CD8-positive, alpha-beta memory T cell (primary cell): ENCODE measurements at regions not wholly inside any gene's neighbourhood (a gene's known extent, or its start where the extent isn't known, plus 50 kb on each side); places are given as distances from the start of the nearest gene placed in this dataset.

Experiments used
- CTCF ChIA-PET: fragments of 350-600 bp; sonication (Branson Sonifier 250); formaldehyde crosslinking; loops from one replicate; lab custom pipeline; 2021; ENCODE audit warnings: antibody characterized with exemption; lab: Charles Lee
- POLR2A ChIA-PET: fragments of 350-600 bp; sonication (Branson Sonifier 250); formaldehyde crosslinking; loops from one replicate; lab custom pipeline; 2021; ENCODE audit warnings: antibody characterized with exemption; lab: Charles Lee
- DNase-seq, 5 donors: peaks; one replicate each; pipeline versions ENCODE4 v3.0.0 to v3.0.0-alpha.2; 2020 to 2022; ENCODE audit warnings: mixed read lengths in 1 of 5
- H3K27ac ChIP-seq: one replicate; pipeline ENCODE4 v1.7.0; 2013; ENCODE audit warnings: low read depth, mild to moderate bottlenecking, low read length, moderate library complexity
- H3K27me3 ChIP-seq: 2 replicates; pipeline ENCODE4 v1.7.0; 2013; ENCODE audit warnings: low read length, mild to moderate bottlenecking; ENCODE audit not compliant: insufficient read depth, poor library complexity, severe bottlenecking
- H3K36me3 ChIP-seq: 2 replicates; pipeline ENCODE4 v1.7.0; 2013; ENCODE audit warnings: mild to moderate bottlenecking, low read length, moderate library complexity; ENCODE audit not compliant: insufficient read depth
- H3K4me1 ChIP-seq: 2 replicates; pipeline ENCODE4 v1.7.0; 2013; ENCODE audit warnings: mild to moderate bottlenecking, low read length, moderate library complexity; ENCODE audit not compliant: insufficient read depth
- H3K4me3 ChIP-seq: 2 replicates; pipeline ENCODE4 v1.7.0; 2013; ENCODE audit warnings: mild to moderate bottlenecking, low read length
- H3K9me3 ChIP-seq: 2 replicates; pipeline ENCODE4 v1.7.0; 2013; ENCODE audit warnings: mild to moderate bottlenecking, low read length
- H3K27ac Mint-ChIP-seq, 8 donors: one replicate each; pipeline ENCODE4 v1.8.0; 2020 to 2021; ENCODE audit warnings: mixed read lengths in 8 of 8, mild to moderate bottlenecking in 6 of 8, inconsistent platforms in 3 of 8, moderate library complexity in 3 of 8
- H3K27me3 Mint-ChIP-seq, 2 donors: one replicate each; pipeline ENCODE4 v1.8.0; 2020 to 2021; ENCODE audit warnings: mixed read lengths in 2 of 2, mild to moderate bottlenecking in 1 of 2, moderate library complexity in 1 of 2
- H3K36me3 Mint-ChIP-seq, 3 donors: one replicate each; pipeline ENCODE4 v1.8.0; 2020 to 2021; ENCODE audit warnings: mixed read lengths in 3 of 3, inconsistent platforms in 1 of 3, mild to moderate bottlenecking in 1 of 3
- H3K4me1 Mint-ChIP-seq, 3 donors: one replicate each; pipeline ENCODE4 v1.8.0; 2020 to 2021; ENCODE audit warnings: mixed read lengths in 3 of 3, inconsistent platforms in 1 of 3, mild to moderate bottlenecking in 1 of 3
- H3K4me3 Mint-ChIP-seq, 7 donors: one replicate each; pipeline ENCODE4 v1.8.0; 2020 to 2021; ENCODE audit warnings: mixed read lengths in 7 of 7, mild to moderate bottlenecking in 6 of 7, moderate library complexity in 4 of 7, inconsistent platforms in 2 of 7
- H3K9me3 Mint-ChIP-seq, 5 donors: one replicate each; pipeline ENCODE4 v1.8.0; 2020 to 2022; ENCODE audit warnings: mixed read lengths in 5 of 5, mild to moderate bottlenecking in 3 of 5, moderate library complexity in 2 of 5, inconsistent platforms in 1 of 5

DNA sequence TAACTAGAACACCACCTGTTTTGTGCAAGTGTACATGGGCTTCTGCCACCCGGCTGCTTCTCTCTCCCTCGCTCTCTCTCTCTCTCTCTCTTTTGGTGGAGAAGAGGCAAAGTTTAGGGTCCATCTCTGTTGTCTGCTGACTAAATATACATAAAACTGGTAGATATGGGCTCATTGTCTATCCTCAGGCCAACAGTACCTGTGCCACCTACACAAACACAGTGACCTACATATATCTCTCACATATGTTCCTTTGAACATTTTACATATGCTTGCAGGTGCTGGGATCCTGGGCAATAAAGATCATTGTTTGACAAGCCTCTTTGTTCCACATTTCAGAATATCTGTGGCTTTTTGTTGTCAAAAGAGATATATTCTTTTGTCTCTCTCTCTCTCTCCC, 256.3 kb upstream of the KCNH8 start:
- H3K27ac ChIP-seq = no peak overlapping the region
- no peaks in the 10 kb centered on the region for H3K27me3 ChIP-seq
- CTCF ChIA-PET = no interaction called here
- Mint-ChIP-seq H3K36me3 (no peaks in the 10 kb centered on the region), H3K27me3 (peaks cover 12 to 35% of the 10 kb centered on the region in 2 donors), H3K4me1 (peaks cover 8 to 12% (median 11%) of the 10 kb centered on the region in 3 donors), H3K4me3 (peak overlapping the region in 3 of 7 donors; percentile 10 to 44 (median 16)), H3K9me3 (no peaks in the 10 kb centered on the region), H3K27ac (peak overlapping the region in 1 of 8 donors; percentile 0)
- no peaks in the 10 kb centered on the region for H3K4me1 ChIP-seq
- H3K4me3 ChIP-seq = no peak overlapping the region
- POLR2A ChIA-PET = no interaction called here
- H3K36me3 ChIP-seq = no peaks in the 10 kb centered on the region
- DNase-seq = no peak
- H3K9me3 ChIP-seq = no peaks in the 10 kb centered on the region

DNA sequence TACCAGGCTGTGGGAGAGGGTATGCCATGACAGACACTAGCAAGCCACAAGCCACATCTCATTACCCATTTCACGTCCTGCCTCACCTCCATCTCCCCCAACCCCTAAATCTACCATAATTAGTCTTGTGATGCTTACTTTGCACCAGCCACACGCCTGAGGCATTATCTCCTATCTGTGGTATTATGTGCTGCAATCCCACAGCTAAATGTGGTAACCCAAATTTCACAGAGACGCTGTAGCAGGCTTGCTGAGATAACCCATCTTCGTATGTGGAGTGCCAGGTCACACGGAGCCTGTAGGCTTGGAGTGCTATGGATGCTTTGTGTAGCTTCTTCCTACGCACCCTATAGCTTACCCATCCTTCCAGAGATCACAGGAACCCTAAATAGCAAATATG, 256.7 kb upstream of the KCNH8 start:
- no peaks in the 10 kb centered on the region for H3K4me1 ChIP-seq

DNA sequence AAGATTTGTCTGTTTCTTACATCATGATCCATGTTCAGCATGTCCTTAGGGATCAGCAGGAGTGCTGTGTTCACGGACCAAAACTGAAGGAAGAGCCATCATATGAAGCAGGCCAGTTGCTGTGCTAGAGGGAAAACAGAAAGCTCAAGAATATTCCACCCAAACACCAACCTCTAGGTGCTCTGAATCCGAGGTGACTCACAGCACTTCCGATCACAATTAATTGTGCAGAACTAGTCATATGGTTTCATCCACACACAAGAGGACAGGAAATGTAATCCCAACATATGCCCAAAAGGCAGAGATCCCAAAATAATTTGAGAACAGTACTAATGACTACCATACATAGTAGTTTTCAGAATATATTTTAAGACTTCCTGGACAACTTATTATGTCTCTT, 257.9 kb upstream of the KCNH8 start:
- H3K27ac Mint-ChIP-seq = no peak overlapping the region
- Histone ChIP-seq H3K4me3 (no peak overlapping the region), H3K36me3 (no peaks in the 10 kb centered on the region), H3K9me3 (no peaks in the 10 kb centered on the region), H3K4me1 (no peaks in the 10 kb centered on the region), H3K27ac (no peak overlapping the region), H3K27me3 (no peaks in the 10 kb centered on the region)
- POLR2A ChIA-PET = no interaction called here
- H3K4me1 Mint-ChIP-seq = peaks cover 8 to 12% (median 11%) of the 10 kb centered on the region in 3 donors
- peaks cover 12 to 27% of the 10 kb centered on the region in 2 donors for H3K27me3 Mint-ChIP-seq
- H3K4me3 Mint-ChIP-seq = peak overlapping the region in 1 of 7 donors; percentile 7
- H3K9me3 Mint-ChIP-seq = peaks cover 0 to 2% (median 0%) of the 10 kb centered on the region in 5 donors
- H3K36me3 Mint-ChIP-seq = peaks cover 0 to 4% (median 0%) of the 10 kb centered on the region in 3 donors
- DNase-seq = no peak
- CTCF ChIA-PET = no interaction called here

More for the DNA sequence above, 256.7 kb upstream of the KCNH8 start:
- peak overlapping the region in 5 of 7 donors; percentile 10 to 44 (median 27) for H3K4me3 Mint-ChIP-seq
- H3K36me3 Mint-ChIP-seq = peaks cover 0 to 3% (median 0%) of the 10 kb centered on the region in 3 donors
- H3K9me3 Mint-ChIP-seq = no peaks in the 10 kb centered on the region
- H3K36me3 ChIP-seq = no peaks in the 10 kb centered on the region
- H3K9me3 ChIP-seq = no peaks in the 10 kb centered on the region
- H3K27me3 ChIP-seq = no peaks in the 10 kb centered on the region
- peaks cover 12 to 35% of the 10 kb centered on the region in 2 donors for H3K27me3 Mint-ChIP-seq
- CTCF ChIA-PET = no interaction called here
- H3K4me3 ChIP-seq = no peak overlapping the region
- peak in 3 of 5 donors; percentile 2 to 56 (median 17) for DNase-seq
- peaks cover 8 to 12% (median 11%) of the 10 kb centered on the region in 3 donors for H3K4me1 Mint-ChIP-seq
- peak overlapping the region in 2 of 8 donors; percentile 0 to 51 for H3K27ac Mint-ChIP-seq
- no peak overlapping the region for H3K27ac ChIP-seq
- POLR2A ChIA-PET = no interaction called here

DNA sequence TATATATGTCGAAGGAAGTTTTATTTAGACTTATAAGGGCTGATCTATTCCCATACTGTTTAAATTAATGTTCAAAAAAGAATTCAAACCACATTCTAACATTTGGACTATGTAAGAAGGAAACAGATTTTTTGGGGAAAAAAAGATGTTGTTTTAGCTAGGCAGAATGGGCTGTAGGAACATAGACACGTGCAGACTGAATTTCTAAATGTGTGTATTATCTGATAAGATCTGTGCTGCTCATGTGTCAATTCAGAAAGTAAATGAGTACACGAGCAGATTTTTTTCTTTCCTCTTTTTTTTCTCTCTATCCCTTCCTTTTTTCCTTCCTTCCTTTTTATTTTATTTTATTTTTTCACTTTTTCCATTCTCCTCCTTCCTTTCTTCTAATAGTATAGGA, 259.5 kb upstream of the KCNH8 start:
- H3K9me3 ChIP-seq = no peaks in the 10 kb centered on the region
- H3K4me1 ChIP-seq = no peaks in the 10 kb centered on the region
- ChIA-PET CTCF (interaction anchor here (1.5 kb wide), 1 partner anchor 9 kb away, joined by 4 read pairs; no protein-coding TSS in a partner anchor), POLR2A (no interaction called here)
- no peak overlapping the region for H3K4me3 ChIP-seq
- no peak overlapping the region for H3K27ac ChIP-seq
- no peak overlapping the region for H3K4me3 Mint-ChIP-seq
- H3K36me3 Mint-ChIP-seq = peaks cover 0 to 9% (median 0%) of the 10 kb centered on the region in 3 donors
- H3K27me3 ChIP-seq = no peaks in the 10 kb centered on the region
- DNase-seq = no peak
- peaks cover 12 to 26% of the 10 kb centered on the region in 2 donors for H3K27me3 Mint-ChIP-seq
- H3K27ac Mint-ChIP-seq = no peak overlapping the region
- H3K36me3 ChIP-seq = no peaks in the 10 kb centered on the region
- H3K9me3 Mint-ChIP-seq = peaks cover 0 to 2% (median 0%) of the 10 kb centered on the region in 5 donors
- peaks cover 8 to 12% (median 11%) of the 10 kb centered on the region in 3 donors for H3K4me1 Mint-ChIP-seq

DNA sequence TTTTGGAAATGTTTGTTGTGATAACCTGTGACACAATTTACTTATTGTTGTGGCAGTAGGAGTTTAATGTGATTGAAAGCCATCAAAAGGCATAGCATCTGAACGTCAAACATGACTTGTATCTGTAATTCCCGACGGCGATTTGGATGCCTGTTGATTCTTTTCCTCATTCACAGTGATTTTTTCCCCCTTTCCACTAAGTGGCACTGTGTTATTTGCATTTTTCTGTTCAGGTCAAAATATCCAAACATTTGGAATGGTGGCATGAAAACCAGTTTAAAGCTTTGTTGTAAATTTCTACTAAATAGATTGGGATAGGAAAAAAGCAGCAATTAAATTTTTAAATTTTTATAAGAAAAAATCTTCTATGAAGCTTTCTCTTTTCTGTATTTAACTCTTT, 259.9 kb upstream of the KCNH8 start:
- H3K27me3 Mint-ChIP-seq = peaks cover 12 to 26% of the 10 kb centered on the region in 2 donors
- Histone ChIP-seq H3K9me3 (no peaks in the 10 kb centered on the region), H3K4me3 (no peak overlapping the region), H3K27me3 (no peaks in the 10 kb centered on the region), H3K4me1 (no peaks in the 10 kb centered on the region), H3K36me3 (no peaks in the 10 kb centered on the region), H3K27ac (no peak overlapping the region)
- ChIA-PET POLR2A (no interaction called here), CTCF (interaction anchor here (1.5 kb wide), 1 partner anchor 9 kb away, joined by 4 read pairs; no protein-coding TSS in a partner anchor)
- DNase-seq = no peak
- H3K36me3 Mint-ChIP-seq = peaks cover 0 to 9% (median 0%) of the 10 kb centered on the region in 3 donors
- peaks cover 8 to 12% (median 11%) of the 10 kb centered on the region in 3 donors for H3K4me1 Mint-ChIP-seq
- H3K27ac Mint-ChIP-seq = no peak overlapping the region
- no peak overlapping the region for H3K4me3 Mint-ChIP-seq
- peaks cover 0 to 2% (median 0%) of the 10 kb centered on the region in 5 donors for H3K9me3 Mint-ChIP-seq

DNA sequence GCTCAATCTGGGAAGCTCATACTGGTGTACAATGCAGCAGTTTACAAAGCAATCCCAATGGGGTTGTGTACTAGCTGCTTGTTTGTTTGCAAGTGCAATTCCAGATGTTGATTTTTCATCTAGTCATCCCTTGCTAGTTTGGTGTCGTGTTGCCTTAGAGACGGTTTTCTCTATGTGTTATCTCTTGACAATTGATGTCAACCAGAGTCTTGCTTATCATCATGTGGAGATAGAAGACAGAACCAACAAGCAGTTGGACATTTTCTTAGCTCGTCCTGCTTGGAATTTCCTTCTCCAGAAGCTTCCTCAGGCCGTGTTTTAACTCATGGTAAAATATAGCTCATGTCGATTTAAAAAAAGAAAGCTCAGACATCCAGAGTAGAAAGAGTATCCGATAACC, 262.0 kb upstream of the KCNH8 start:
- Mint-ChIP-seq H3K4me1 (peaks cover 0 to 5% (median 3%) of the 10 kb centered on the region in 3 donors), H3K36me3 (peaks cover 0 to 9% (median 0%) of the 10 kb centered on the region in 3 donors), H3K9me3 (peaks cover 0 to 2% (median 0%) of the 10 kb centered on the region in 5 donors), H3K27ac (no peak overlapping the region), H3K27me3 (peaks cover 6 to 26% of the 10 kb centered on the region in 2 donors), H3K4me3 (no peak overlapping the region)
- DNase-seq = no peak
- no peaks in the 10 kb centered on the region for H3K4me1 ChIP-seq
- no peaks in the 10 kb centered on the region for H3K9me3 ChIP-seq
- ChIA-PET POLR2A (no interaction called here), CTCF (no interaction called here)
- H3K4me3 ChIP-seq = no peak overlapping the region
- no peaks in the 10 kb centered on the region for H3K36me3 ChIP-seq
- H3K27ac ChIP-seq = no peak overlapping the region
- no peaks in the 10 kb centered on the region for H3K27me3 ChIP-seq

DNA sequence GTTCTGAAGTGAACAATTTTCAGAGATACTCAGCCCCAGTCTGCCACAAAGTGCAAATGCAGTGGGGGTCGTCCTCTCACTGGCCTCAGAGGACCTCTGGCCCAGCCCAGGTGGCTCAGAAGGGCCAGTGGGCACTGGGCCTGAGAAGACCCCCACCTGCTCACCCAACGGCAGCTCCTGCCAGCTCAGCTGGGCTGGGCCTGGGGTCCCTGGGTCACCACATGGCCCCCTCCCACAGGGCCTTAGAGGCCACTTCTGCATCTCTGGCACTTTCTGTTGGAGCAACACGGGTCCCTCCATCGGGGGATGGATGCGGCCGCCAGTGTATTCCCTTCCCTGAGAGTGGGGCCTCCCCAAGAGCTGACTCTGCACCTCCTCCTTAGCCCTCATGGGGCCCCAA, 262.7 kb upstream of the KCNH8 start:
- no peaks in the 10 kb centered on the region for H3K4me1 ChIP-seq
- Mint-ChIP-seq H3K9me3 (peaks cover 0 to 2% (median 0%) of the 10 kb centered on the region in 5 donors), H3K27me3 (peaks cover 3 to 22% of the 10 kb centered on the region in 2 donors), H3K4me1 (no peaks in the 10 kb centered on the region), H3K4me3 (no peak overlapping the region), H3K27ac (no peak overlapping the region), H3K36me3 (peaks cover 0 to 9% (median 0%) of the 10 kb centered on the region in 3 donors)
- no peak for DNase-seq
- H3K27ac ChIP-seq = no peak overlapping the region
- ChIA-PET POLR2A (no interaction called here), CTCF (no interaction called here)
- H3K9me3 ChIP-seq = no peaks in the 10 kb centered on the region
- H3K4me3 ChIP-seq = no peak overlapping the region
- H3K27me3 ChIP-seq = no peaks in the 10 kb centered on the region
- no peaks in the 10 kb centered on the region for H3K36me3 ChIP-seq

DNA sequence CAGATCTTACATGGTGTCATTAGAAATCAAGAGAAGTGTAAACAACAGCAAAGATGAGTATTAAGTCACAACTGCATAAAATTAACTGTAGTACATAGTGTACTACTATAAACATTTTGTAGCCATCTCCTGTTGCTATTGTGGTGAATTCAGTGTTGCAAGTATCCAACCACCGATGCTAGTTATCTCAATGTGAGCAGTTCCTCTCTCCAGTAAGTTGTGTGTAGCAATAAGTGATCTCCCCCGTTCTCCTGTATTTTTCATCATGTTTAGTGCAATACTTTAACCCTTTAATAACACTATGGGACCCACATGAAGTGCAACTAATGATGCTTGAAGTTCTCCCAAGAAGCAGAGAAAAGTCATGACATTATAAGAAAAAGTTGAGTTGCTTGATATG, 264.7 kb upstream of the KCNH8 start:
- no peak for DNase-seq
- H3K27ac ChIP-seq = no peak overlapping the region
- peaks cover 0 to 9% (median 0%) of the 10 kb centered on the region in 3 donors for H3K36me3 Mint-ChIP-seq
- peaks cover 0 to 2% (median 0%) of the 10 kb centered on the region in 5 donors for H3K9me3 Mint-ChIP-seq
- no peaks in the 10 kb centered on the region for H3K9me3 ChIP-seq
- CTCF ChIA-PET = no interaction called here
- peaks cover 1 to 15% of the 10 kb centered on the region in 2 donors for H3K27me3 Mint-ChIP-seq
- H3K27ac Mint-ChIP-seq = no peak overlapping the region
- no peaks in the 10 kb centered on the region for H3K4me1 ChIP-seq
- H3K27me3 ChIP-seq = no peaks in the 10 kb centered on the region
- POLR2A ChIA-PET = no interaction called here
- no peaks in the 10 kb centered on the region for H3K4me1 Mint-ChIP-seq
- H3K4me3 ChIP-seq = no peak overlapping the region
- no peaks in the 10 kb centered on the region for H3K36me3 ChIP-seq
- H3K4me3 Mint-ChIP-seq = no peak overlapping the region
